SU-DHL-6 (cell line): ENCODE measurements at regions not wholly inside any gene's neighbourhood (a gene's known extent, or its start where the extent isn't known, plus 50 kb on each side); places are given as distances from the start of the nearest gene placed in this dataset.

ENCODE experiments used
- H2AFZ ChIP-seq: fragments of 200-600 bp; sonication (generic); 2 replicates; pipeline ENCODE4 v1.6.1; 2014; ENCODE audit warnings: low read depth, mild to moderate bottlenecking, moderate library complexity, mixed read lengths, antibody characterized with exemption, low read length; ENCODE audit not compliant: severe bottlenecking
- H3F3A ChIP-seq: fragments of 200-600 bp; shearing (Covaris generic); 2 replicates; pipeline ENCODE4 v1.6.0; 2016; ENCODE audit warnings: antibody characterized with exemption, mild to moderate bottlenecking; ENCODE audit not compliant: insufficient read depth
- H3K27ac ChIP-seq: fragments of 200-600 bp; sonication (generic); 2 replicates; pipeline ENCODE4 v1.5.1; 2016; ENCODE audit warnings: low read depth, mild to moderate bottlenecking, low read length, moderate library complexity, mixed read lengths
- H3K27me3 ChIP-seq: fragments of 200-600 bp; sonication (generic), shearing (Covaris generic); 2 replicates; pipeline ENCODE4 v1.6.0; 2014; ENCODE audit warnings: mild to moderate bottlenecking, low read length
- H3K36me3 ChIP-seq: fragments of 200-600 bp; sonication (generic); 2 replicates; pipeline ENCODE4 v1.6.1; 2014; ENCODE audit warnings: mild to moderate bottlenecking, low read length, mixed read lengths
- H3K4me2 ChIP-seq: fragments of 300-600, 200-600 bp; shearing (Covaris generic), sonication (generic); 2 replicates; pipeline ENCODE4 v1.6.0; 2014; ENCODE audit warnings: low read length, low read depth, mild to moderate bottlenecking; ENCODE audit not compliant: poor library complexity, severe bottlenecking
- H3K4me3 ChIP-seq: fragments of 200-600 bp; sonication (generic); 2 replicates; pipeline ENCODE4 v1.5.1; 2014; ENCODE audit warnings: antibody characterized with exemption, low read length, mild to moderate bottlenecking, mixed read lengths; ENCODE audit not compliant: insufficient read depth, poor library complexity, severe bottlenecking
- H3K79me2 ChIP-seq: fragments of 200-600 bp; sonication (generic); 2 replicates; pipeline ENCODE4 v1.6.1; 2014; ENCODE audit warnings: mild to moderate bottlenecking, low read length, moderate library complexity; ENCODE audit not compliant: insufficient read depth
- H3K9ac ChIP-seq: fragments of 200-600 bp; sonication (generic); 2 replicates; pipeline ENCODE4 v1.7.0; 2014; ENCODE audit warnings: mild to moderate bottlenecking, low read length
- H3K9me2 ChIP-seq: fragments of 200-600 bp; sonication (generic); replicated peaks from 2 replicates; pipeline ENCODE4 v1.6.1; 2014; ENCODE audit warnings: low read length; ENCODE audit not compliant: insufficient read depth
- H3K9me3 ChIP-seq: fragments of 200-600 bp; sonication (generic); 2 replicates; pipeline ENCODE4 v1.6.1; 2014; ENCODE audit warnings: low read length, mixed read lengths; ENCODE audit not compliant: insufficient read depth
- H4K20me1 ChIP-seq: fragments of 200-600 bp; sonication (generic); 2 replicates; pipeline ENCODE4 v1.6.1; 2014; ENCODE audit warnings: low read depth, mild to moderate bottlenecking, antibody characterized with exemption, low read length, moderate library complexity, mixed read lengths
- EZH2phosphoT487 ChIP-seq: fragments of 200-600 bp; sonication (generic), shearing (Covaris generic); conservative IDR thresholded peaks from 2 replicates; pipeline ENCODE4 v1.6.1; 2018; ENCODE audit warnings: mild to moderate bottlenecking, antibody characterized with exemption, low read length, moderate library complexity, mixed read lengths
- TF ChIP-seq, protein P1 (sequence below): fragments of 200-600 bp; sonication (generic); IDR thresholded peaks from one replicate; pipeline ENCODE4 v1.5.1; 2017; ENCODE audit warnings: antibody characterized with exemption, mild to moderate bottlenecking, low read length, moderate library complexity; ENCODE audit not compliant: insufficient read depth, poor library complexity, severe bottlenecking

DNA sequence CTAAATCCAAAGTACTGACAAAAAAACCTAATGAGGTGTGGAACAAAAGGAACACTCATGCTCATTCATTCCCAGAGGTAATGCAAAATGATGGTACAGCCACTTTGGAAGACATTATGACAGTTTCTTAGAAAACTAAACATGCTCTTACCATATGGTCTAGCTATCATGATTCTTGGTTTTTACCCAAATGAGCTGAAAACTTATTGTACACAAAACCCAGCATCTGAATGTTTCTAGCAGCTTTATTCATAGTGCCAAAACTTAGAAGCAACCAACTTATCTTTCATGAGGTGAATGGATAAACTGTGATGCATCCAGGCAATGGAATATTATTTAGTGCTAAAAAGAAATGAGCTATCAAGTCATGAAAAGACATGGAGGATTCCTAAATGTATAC, 318.4 kb upstream of the OLFM3 start:
- no peaks in the 10 kb centered on the region for H3K27me3 ChIP-seq

DNA sequence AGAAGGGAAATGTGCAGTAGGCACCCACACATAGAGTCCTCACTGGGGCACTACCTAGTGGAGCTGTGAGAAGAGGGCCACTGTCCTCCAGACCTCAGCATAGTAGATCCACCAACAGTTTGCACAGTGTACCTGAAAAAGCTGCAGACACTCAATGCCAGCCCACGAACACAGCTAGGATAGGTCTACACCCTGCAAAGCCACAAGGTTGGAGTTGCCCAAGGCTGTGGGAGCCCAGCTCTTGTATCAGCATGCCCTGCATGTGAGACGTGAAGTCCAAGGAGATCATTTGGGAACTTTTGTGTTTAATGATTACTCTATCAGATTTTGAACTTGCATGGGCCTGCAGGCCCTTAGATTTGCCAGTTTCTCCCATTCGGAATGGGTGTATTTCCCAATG, 299.4 kb upstream of the OLFM3 start:
- H3K9me3 ChIP-seq: no peaks in the 10 kb centered on the region
- H3F3A ChIP-seq: no peaks in the 10 kb centered on the region
- H3K36me3 ChIP-seq: no peaks in the 10 kb centered on the region
- H3K79me2 ChIP-seq: no peaks in the 10 kb centered on the region
- TF ChIP-seq EZH2phosphoT487: no peak
- TF ChIP-seq, protein P1, sequence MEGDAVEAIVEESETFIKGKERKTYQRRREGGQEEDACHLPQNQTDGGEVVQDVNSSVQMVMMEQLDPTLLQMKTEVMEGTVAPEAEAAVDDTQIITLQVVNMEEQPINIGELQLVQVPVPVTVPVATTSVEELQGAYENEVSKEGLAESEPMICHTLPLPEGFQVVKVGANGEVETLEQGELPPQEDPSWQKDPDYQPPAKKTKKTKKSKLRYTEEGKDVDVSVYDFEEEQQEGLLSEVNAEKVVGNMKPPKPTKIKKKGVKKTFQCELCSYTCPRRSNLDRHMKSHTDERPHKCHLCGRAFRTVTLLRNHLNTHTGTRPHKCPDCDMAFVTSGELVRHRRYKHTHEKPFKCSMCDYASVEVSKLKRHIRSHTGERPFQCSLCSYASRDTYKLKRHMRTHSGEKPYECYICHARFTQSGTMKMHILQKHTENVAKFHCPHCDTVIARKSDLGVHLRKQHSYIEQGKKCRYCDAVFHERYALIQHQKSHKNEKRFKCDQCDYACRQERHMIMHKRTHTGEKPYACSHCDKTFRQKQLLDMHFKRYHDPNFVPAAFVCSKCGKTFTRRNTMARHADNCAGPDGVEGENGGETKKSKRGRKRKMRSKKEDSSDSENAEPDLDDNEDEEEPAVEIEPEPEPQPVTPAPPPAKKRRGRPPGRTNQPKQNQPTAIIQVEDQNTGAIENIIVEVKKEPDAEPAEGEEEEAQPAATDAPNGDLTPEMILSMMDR: no peak
- no peaks in the 10 kb centered on the region for H4K20me1 ChIP-seq
- H3K27ac ChIP-seq: no peak overlapping the region
- no peak overlapping the region for H3K4me3 ChIP-seq
- H3K27me3 ChIP-seq: no peaks in the 10 kb centered on the region
- H3K9ac ChIP-seq: no peak overlapping the region
- H3K9me2 ChIP-seq: no peaks in the 10 kb centered on the region
- H3K4me2 ChIP-seq: no peak overlapping the region
- H2AFZ ChIP-seq: no peak overlapping the region

More for the DNA sequence above, 318.4 kb upstream of the OLFM3 start:
- Histone ChIP-seq H3K4me2 (no peak overlapping the region), H3K9ac (no peak overlapping the region), H2AFZ (no peak overlapping the region), H3K27ac (no peak overlapping the region), H4K20me1 (no peaks in the 10 kb centered on the region), H3F3A (no peaks in the 10 kb centered on the region), H3K9me2 (no peaks in the 10 kb centered on the region), H3K4me3 (no peak overlapping the region), H3K36me3 (no peaks in the 10 kb centered on the region), H3K9me3 (no peaks in the 10 kb centered on the region), H3K79me2 (no peaks in the 10 kb centered on the region)
- no peak for TF ChIP-seq EZH2phosphoT487
- TF ChIP-seq, protein P1: no peak

DNA sequence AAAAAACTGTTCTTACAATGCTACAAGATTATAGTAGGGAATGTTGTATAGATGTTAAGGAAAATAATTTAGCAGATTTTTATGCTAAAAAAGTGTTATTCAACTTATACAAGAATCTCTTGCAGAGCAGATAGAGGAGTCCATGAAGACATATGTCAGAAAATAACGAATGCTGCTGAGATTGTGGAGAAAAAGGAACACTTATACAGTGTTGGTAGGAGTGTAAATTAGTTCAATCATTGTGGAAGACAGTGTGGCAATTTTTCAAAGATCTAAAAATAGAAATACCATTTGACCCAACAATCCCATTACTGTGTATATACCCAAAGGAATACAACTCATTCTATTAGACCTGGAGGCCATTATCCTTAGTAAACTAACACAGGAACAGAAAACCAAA, 286.2 kb upstream of the OLFM3 start:
- H3K4me3 ChIP-seq: no peak overlapping the region
- no peaks in the 10 kb centered on the region for H4K20me1 ChIP-seq
- TF ChIP-seq EZH2phosphoT487: no peak
- TF ChIP-seq, protein P1: no peak
- no peaks in the 10 kb centered on the region for H3K36me3 ChIP-seq
- H3K27me3 ChIP-seq: no peaks in the 10 kb centered on the region
- H3K9me3 ChIP-seq: no peaks in the 10 kb centered on the region
- no peak overlapping the region for H2AFZ ChIP-seq
- H3F3A ChIP-seq: no peaks in the 10 kb centered on the region
- no peaks in the 10 kb centered on the region for H3K79me2 ChIP-seq
- no peak overlapping the region for H3K9ac ChIP-seq
- no peak overlapping the region for H3K4me2 ChIP-seq
- no peak overlapping the region for H3K27ac ChIP-seq
- H3K9me2 ChIP-seq: no peaks in the 10 kb centered on the region
